ENCODE measurements at regions not wholly inside any gene's neighbourhood (a gene's known extent, or its start where the extent isn't known, plus 50 kb on each side); places are given as distances from the start of the nearest gene placed in this dataset.

- no peak for ATAC-seq
- H3K27ac ChIP-seq = no peak overlapping the region
- H3K4me1 ChIP-seq = no peaks in the 10 kb centered on the region
- DNase-seq (ENCODE audit: low read depth in 1 of 2, low spot score in 1 of 2) = no peak
- POLR2A ChIA-PET = no interaction called here
- H3K9me3 ChIP-seq = no peaks in the 10 kb centered on the region
- WGBS (ENCODE audit: missing lambda C conversion rate) = 66% methylated on average over 4 of the region's 4 CpGs
- no peak for FAIRE-seq
- TF ChIP-seq POLR2A (IDR thresholded peaks at IDR 0.05; ENCODE audit: low read length) (no peak), CEBPB (IDR thresholded peaks at IDR 0.05) (0 out of 4 replicates have a peak, but pooled peaks of 1 of the 2 experiments have one; percentile 12), NPAS2 (CRISPR knock-in tag; IDR thresholded peaks at IDR 0.05; ENCODE audit: borderline replicate concordance) (no peak), NFE2L2 (conservative IDR thresholded peaks at IDR 0.05; ENCODE audit: low read length) (no peak), USF2 (IDR thresholded peaks at IDR 0.05) (no peak), RCOR1 (IDR thresholded peaks at IDR 0.05; ENCODE audit: low read depth, low read length) (no peak), KDM5A (IDR thresholded peaks at IDR 0.05) (no peak)
- H3K4me2 ChIP-seq = no peak overlapping the region
- CTCF ChIA-PET = no interaction called here
- no peak overlapping the region for H3K4me3 ChIP-seq
Observed at GRCh38 chr1:217360510-217360909, 270.4 kb downstream of the GPATCH2 start.

GRCh38 chr1:217354895-217355294, 276.0 kb downstream of the GPATCH2 start:
- ATAC-seq (no peak), DNase-seq (ENCODE audit: low read depth in 1 of 2, low spot score in 1 of 2) (no peak), FAIRE-seq (no peak)
- POLR2A ChIA-PET = no interaction called here
- TF ChIP-seq, protein P1, sequence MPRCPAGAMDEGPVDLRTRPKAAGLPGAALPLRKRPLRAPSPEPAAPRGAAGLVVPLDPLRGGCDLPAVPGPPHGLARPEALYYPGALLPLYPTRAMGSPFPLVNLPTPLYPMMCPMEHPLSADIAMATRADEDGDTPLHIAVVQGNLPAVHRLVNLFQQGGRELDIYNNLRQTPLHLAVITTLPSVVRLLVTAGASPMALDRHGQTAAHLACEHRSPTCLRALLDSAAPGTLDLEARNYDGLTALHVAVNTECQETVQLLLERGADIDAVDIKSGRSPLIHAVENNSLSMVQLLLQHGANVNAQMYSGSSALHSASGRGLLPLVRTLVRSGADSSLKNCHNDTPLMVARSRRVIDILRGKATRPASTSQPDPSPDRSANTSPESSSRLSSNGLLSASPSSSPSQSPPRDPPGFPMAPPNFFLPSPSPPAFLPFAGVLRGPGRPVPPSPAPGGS (IDR thresholded peaks at IDR 0.05) = no peak
- no peak for TF ChIP-seq JUN (IDR thresholded peaks at IDR 0.05)
- TF ChIP-seq ZC3H11A (IDR thresholded peaks at IDR 0.05) = no peak
- TF ChIP-seq RAD21 (conservative IDR thresholded peaks at IDR 0.05 in 1 of 2, IDR thresholded peaks at IDR 0.05 in 1 of 2) = no peak
- no peak for TF ChIP-seq ESRRA (IDR thresholded peaks at IDR 0.05; ENCODE audit: borderline replicate concordance, low read length)
- no peak for TF ChIP-seq MAFK (IDR thresholded peaks at IDR 0.05; ENCODE audit: partially characterized antibody)
- TF ChIP-seq MAZ (IDR thresholded peaks at IDR 0.05; ENCODE audit: borderline replicate concordance, low read depth, low read length) = no peak
- no peak for TF ChIP-seq ZNF302 (CRISPR knock-in tag; IDR thresholded peaks at IDR 0.05)
- no peak for TF ChIP-seq HOXB13 (CRISPR knock-in tag; IDR thresholded peaks at IDR 0.05; ENCODE audit: low read depth)
- no peak for TF ChIP-seq RARB (CRISPR knock-in tag; IDR thresholded peaks at IDR 0.05)
- no peak for TF ChIP-seq TFCP2L1 (CRISPR knock-in tag; IDR thresholded peaks at IDR 0.05)
- no peak for TF ChIP-seq HOXB5 (CRISPR knock-in tag; IDR thresholded peaks at IDR 0.05)
- no peak for TF ChIP-seq HDAC2 (IDR thresholded peaks at IDR 0.05)
- no peak for TF ChIP-seq POLR2AphosphoS2 (conservative IDR thresholded peaks at IDR 0.05; ENCODE audit: low read length)
- no peak for TF ChIP-seq HES2 (IDR thresholded peaks at IDR 0.05)
- TF ChIP-seq, protein P2, sequence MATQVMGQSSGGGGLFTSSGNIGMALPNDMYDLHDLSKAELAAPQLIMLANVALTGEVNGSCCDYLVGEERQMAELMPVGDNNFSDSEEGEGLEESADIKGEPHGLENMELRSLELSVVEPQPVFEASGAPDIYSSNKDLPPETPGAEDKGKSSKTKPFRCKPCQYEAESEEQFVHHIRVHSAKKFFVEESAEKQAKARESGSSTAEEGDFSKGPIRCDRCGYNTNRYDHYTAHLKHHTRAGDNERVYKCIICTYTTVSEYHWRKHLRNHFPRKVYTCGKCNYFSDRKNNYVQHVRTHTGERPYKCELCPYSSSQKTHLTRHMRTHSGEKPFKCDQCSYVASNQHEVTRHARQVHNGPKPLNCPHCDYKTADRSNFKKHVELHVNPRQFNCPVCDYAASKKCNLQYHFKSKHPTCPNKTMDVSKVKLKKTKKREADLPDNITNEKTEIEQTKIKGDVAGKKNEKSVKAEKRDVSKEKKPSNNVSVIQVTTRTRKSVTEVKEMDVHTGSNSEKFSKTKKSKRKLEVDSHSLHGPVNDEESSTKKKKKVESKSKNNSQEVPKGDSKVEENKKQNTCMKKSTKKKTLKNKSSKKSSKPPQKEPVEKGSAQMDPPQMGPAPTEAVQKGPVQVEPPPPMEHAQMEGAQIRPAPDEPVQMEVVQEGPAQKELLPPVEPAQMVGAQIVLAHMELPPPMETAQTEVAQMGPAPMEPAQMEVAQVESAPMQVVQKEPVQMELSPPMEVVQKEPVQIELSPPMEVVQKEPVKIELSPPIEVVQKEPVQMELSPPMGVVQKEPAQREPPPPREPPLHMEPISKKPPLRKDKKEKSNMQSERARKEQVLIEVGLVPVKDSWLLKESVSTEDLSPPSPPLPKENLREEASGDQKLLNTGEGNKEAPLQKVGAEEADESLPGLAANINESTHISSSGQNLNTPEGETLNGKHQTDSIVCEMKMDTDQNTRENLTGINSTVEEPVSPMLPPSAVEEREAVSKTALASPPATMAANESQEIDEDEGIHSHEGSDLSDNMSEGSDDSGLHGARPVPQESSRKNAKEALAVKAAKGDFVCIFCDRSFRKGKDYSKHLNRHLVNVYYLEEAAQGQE (IDR thresholded peaks at IDR 0.05) = no peak
- no peak for TF ChIP-seq FOSB (CRISPR knock-in tag; IDR thresholded peaks at IDR 0.05)
- no peaks in the 10 kb centered on the region for H3K9me3 ChIP-seq
- no peak overlapping the region for H3K27ac ChIP-seq
- no peak overlapping the region for H3K4me3 ChIP-seq
- WGBS (ENCODE audit: missing lambda C conversion rate) = 48% methylated on average over 3 of the region's 3 CpGs
- CTCF ChIA-PET = interaction anchor here (0.6 to 0.9 kb wide), 2 partner anchors 9 to 306 kb away, joined by 3 read pairs; no protein-coding TSS in a partner anchor
- H3K4me1 ChIP-seq = no peaks in the 10 kb centered on the region
- no peak overlapping the region for H3K4me2 ChIP-seq

All from A549 (cell line).